Neural cell (in vitro differentiated cells): ENCODE measurements at regions not wholly inside any gene's neighbourhood (a gene's known extent, or its start where the extent isn't known, plus 50 kb on each side); places are given as distances from the start of the nearest gene placed in this dataset.

Experiments used
- H2AFZ ChIP-seq: fragments of 200-600, 300-800 bp; sonication (generic), shearing (Covaris generic); 2 replicates; pipeline ENCODE4 v1.6.0; 2014; ENCODE audit warnings: low read depth, mild to moderate bottlenecking, antibody characterized with exemption, low read length, moderate library complexity
- H3F3A ChIP-seq: fragments of 200-600 bp; shearing (Covaris generic); 2 replicates; pipeline ENCODE4 v1.6.1; 2016; ENCODE audit warnings: mild to moderate bottlenecking, moderate library complexity, mixed read lengths, antibody characterized with exemption, low read length; ENCODE audit not compliant: insufficient read depth, poor library complexity, severe bottlenecking
- H3K27ac ChIP-seq: fragments of 200-600, 300-800 bp; sonication (generic), shearing (Covaris generic); 2 replicates; pipeline ENCODE4 v1.5.1; 2014; ENCODE audit warnings: mild to moderate bottlenecking, low read length, moderate library complexity
- H3K27me3 ChIP-seq: fragments of 300-800, 200-600 bp; sonication (generic), shearing (Covaris generic); 2 replicates; pipeline ENCODE4 v1.6.0; 2014; ENCODE audit warnings: mild to moderate bottlenecking, low read depth, low read length, moderate library complexity; ENCODE audit not compliant: insufficient read depth
- H3K36me3 ChIP-seq: fragments of 300-800, 200-600 bp; sonication (generic), shearing (Covaris generic); 2 replicates; pipeline ENCODE4 v1.5.1; 2014; ENCODE audit warnings: mild to moderate bottlenecking, antibody characterized with exemption, low read length, moderate library complexity; ENCODE audit not compliant: insufficient read depth
- H3K4me2 ChIP-seq: fragments of 300-800, 200-600 bp; sonication (generic), shearing (Covaris generic); 2 replicates; pipeline ENCODE4 v1.6.0; 2014; ENCODE audit warnings: mild to moderate bottlenecking, low read length
- H3K4me3 ChIP-seq: fragments of 300-800, 200-600 bp; sonication (generic), shearing (Covaris generic); 2 replicates; pipeline ENCODE4 v1.5.1; 2014; ENCODE audit warnings: mild to moderate bottlenecking, low read length, moderate library complexity
- H3K79me2 ChIP-seq: fragments of 200-600 bp; shearing (Covaris generic); replicated peaks from 2 replicates; pipeline ENCODE4 v1.6.0; 2014; ENCODE audit warnings: mild to moderate bottlenecking, low read length, moderate library complexity; ENCODE audit not compliant: insufficient read depth
- H3K9ac ChIP-seq: fragments of 300-800, 200-600 bp; sonication (generic), shearing (Covaris generic); 2 replicates; pipeline ENCODE4 v1.6.1; 2016; ENCODE audit warnings: mild to moderate bottlenecking, low read length, mixed read lengths
- H3K9me2 ChIP-seq: fragments of 200-600 bp; shearing (Covaris generic); 2 replicates; pipeline ENCODE4 v1.6.1; 2016; ENCODE audit warnings: mild to moderate bottlenecking, low read length, mixed read lengths; ENCODE audit not compliant: insufficient read depth
- H3K9me3 ChIP-seq: fragments of 200-600, 300-800 bp; sonication (generic), shearing (Covaris generic); 2 replicates; pipeline ENCODE4 v1.6.1; 2016; ENCODE audit warnings: mild to moderate bottlenecking, mixed run types, low read length, moderate library complexity, mixed read lengths
- H4K20me1 ChIP-seq: fragments of 200-600 bp; shearing (Covaris generic); 2 replicates; pipeline ENCODE4 v1.6.1; 2016; ENCODE audit warnings: mild to moderate bottlenecking, mixed run types; ENCODE audit not compliant: insufficient read depth
- CTCF ChIP-seq: fragments of 450-650 bp; IDR thresholded peaks from 2 replicates; pipeline ENCODE4 v1.5.1; 2014; ENCODE audit warnings: antibody characterized with exemption, mild to moderate bottlenecking, moderate library complexity; ENCODE audit not compliant: poor library complexity, severe bottlenecking
- EP300 ChIP-seq: fragments of 450-650 bp; conservative IDR thresholded peaks from 2 replicates; pipeline ENCODE4 v1.6.1; 2014; ENCODE audit warnings: antibody characterized with exemption, mild to moderate bottlenecking, moderate library complexity; ENCODE audit not compliant: poor library complexity, severe bottlenecking
- EZH2 ChIP-seq: fragments of 200-600, 300-800 bp; shearing (Covaris generic), sonication (generic); IDR thresholded peaks from 2 replicates; pipeline ENCODE4 v1.6.1; 2014; ENCODE audit warnings: antibody characterized with exemption, low read length, borderline replicate concordance, mild to moderate bottlenecking; ENCODE audit not compliant: insufficient read depth, poor library complexity, severe bottlenecking
- MXI1 ChIP-seq: fragments of 450-650 bp; conservative IDR thresholded peaks from 2 replicates; pipeline ENCODE4 v1.6.1; 2014; ENCODE audit warnings: antibody characterized with exemption, mild to moderate bottlenecking; ENCODE audit not compliant: poor library complexity, severe bottlenecking
- POLR2AphosphoS5 ChIP-seq: IDR thresholded peaks from 2 replicates; pipeline ENCODE4 v1.6.1; 2012
- RAD21 ChIP-seq: fragments of 450-650 bp; conservative IDR thresholded peaks from 2 replicates; pipeline ENCODE4 v1.6.1; 2014; ENCODE audit warnings: antibody characterized with exemption, mild to moderate bottlenecking, moderate library complexity
- REST ChIP-seq: IDR thresholded peaks from 2 replicates; pipeline ENCODE4 v1.6.1; 2012; ENCODE audit warnings: borderline replicate concordance
- SMC3 ChIP-seq: fragments of 450-650 bp; conservative IDR thresholded peaks from 2 replicates; pipeline ENCODE4 v1.6.1; 2014; ENCODE audit warnings: antibody characterized with exemption, mild to moderate bottlenecking, moderate library complexity; ENCODE audit not compliant: poor library complexity
- TAF1 ChIP-seq: IDR thresholded peaks from 2 replicates; pipeline ENCODE4 v1.6.1; 2012; ENCODE audit warnings: low read depth

- Histone ChIP-seq H3K9ac (no peak overlapping the region), H3K9me3 (no peaks in the 10 kb centered on the region), H4K20me1 (no peaks in the 10 kb centered on the region), H3K36me3 (no peaks in the 10 kb centered on the region), H3F3A (no peaks in the 10 kb centered on the region), H2AFZ (no peak overlapping the region), H3K4me3 (no peak overlapping the region), H3K9me2 (no peaks in the 10 kb centered on the region), H3K27ac (no peak overlapping the region), H3K27me3 (no peaks in the 10 kb centered on the region), H3K79me2 (no peaks in the 10 kb centered on the region), H3K4me2 (no peak overlapping the region)
- TF ChIP-seq CTCF (no peak), RAD21 (no peak), POLR2AphosphoS5 (no peak), EP300 (no peak), SMC3 (no peak), REST (no peak), TAF1 (no peak), EZH2 (no peak), MXI1 (no peak)
Observed at GRCh38 chr16:16857012-16857411, 478.1 kb downstream of the NPIPA7 start.

GRCh38 chr16:16857603-16858283 is 478.8 kb downstream of the NPIPA7 start:
- no peak overlapping the region for H3K27ac ChIP-seq
- no peaks in the 10 kb centered on the region for H3K36me3 ChIP-seq
- no peaks in the 10 kb centered on the region for H3K9me2 ChIP-seq
- H4K20me1 ChIP-seq, result no peaks in the 10 kb centered on the region
- H3K27me3 ChIP-seq, result no peaks in the 10 kb centered on the region
- TF ChIP-seq MXI1 (no peak), EP300 (peak; percentile 24)
- H3K9me3 ChIP-seq, result no peaks in the 10 kb centered on the region
- H3K4me2 ChIP-seq, result no peak overlapping the region
- no peaks in the 10 kb centered on the region for H3K79me2 ChIP-seq
- H2AFZ ChIP-seq, result no peak overlapping the region
- no peak overlapping the region for H3K4me3 ChIP-seq
- H3F3A ChIP-seq, result no peaks in the 10 kb centered on the region
- H3K9ac ChIP-seq, result no peak overlapping the region
